IMR-90 (cell line): ENCODE measurements at regions not wholly inside any gene's neighbourhood (a gene's known extent, or its start where the extent isn't known, plus 50 kb on each side); places are given as distances from the start of the nearest gene placed in this dataset.

Experiments
- ATAC-seq: fragments of 200-7000 bp; cut with Tn5 transposase; 2 replicates; pipeline ENCODE4 v1.9.1; 2020; ENCODE audit warnings: low read depth, mild to moderate bottlenecking, moderate library complexity
- BruUV-seq: library from RNA; stranded (reverse); fragments of 400-500 nt; replicated peaks from 2 replicates; lab custom pipeline; 2021; lab: Mats Ljungman, UMichigan
- CTCF ChIA-PET: fragments of 300-600 bp; formaldehyde crosslinking; extraction: SDS; loops from one replicate; lab custom pipeline; 2021; ENCODE audit warnings: antibody characterized with exemption; lab: Yijun Ruan, JAX
- POLR2A ChIA-PET: fragments of 300-600 bp; sonication (Branson Sonifier 250); formaldehyde crosslinking; loops from one replicate; lab custom pipeline; 2022; ENCODE audit warnings: antibody characterized with exemption; ENCODE audit not compliant: unreplicated experiment; lab: Charles Lee
- DNase-seq: peaks from one replicate; pipeline ENCODE4 v3.0.0; 2013
- H2AFZ ChIP-seq: replicated peaks from 2 replicates; pipeline ENCODE3; 2013; ENCODE audit warnings: low read length, mild to moderate bottlenecking; ENCODE audit not compliant: poor library complexity
- H2AK5ac ChIP-seq: 2 replicates; pipeline ENCODE4 v1.6.1; 2013; ENCODE audit warnings: low read depth, low read length, inconsistent platforms
- H2AK9ac ChIP-seq: replicated peaks from 2 replicates; pipeline ENCODE3; 2013; ENCODE audit warnings: mild to moderate bottlenecking, low read depth, low read length, moderate library complexity; ENCODE audit not compliant: poor library complexity
- H2BK120ac ChIP-seq: 2 replicates; pipeline ENCODE4 v1.6.1; 2013; ENCODE audit warnings: low read depth, low read length, inconsistent platforms
- H2BK15ac ChIP-seq: 3 replicates; pipeline ENCODE4 v1.6.1; 2013; ENCODE audit warnings: low read depth, low read length, inconsistent platforms
- H2BK20ac ChIP-seq: 2 replicates; pipeline ENCODE4 v1.6.1; 2013; ENCODE audit warnings: low read depth, mild to moderate bottlenecking, inconsistent platforms, low read length, moderate library complexity
- H2BK5ac ChIP-seq: 2 replicates; pipeline ENCODE4 v1.6.1; 2013; ENCODE audit warnings: mild to moderate bottlenecking, low read depth, low read length, inconsistent platforms; ENCODE audit not compliant: poor library complexity, severe bottlenecking
- H3K14ac ChIP-seq: replicated peaks from 2 replicates; pipeline ENCODE4 v1.6.1; 2013; ENCODE audit warnings: low read depth, low read length, inconsistent platforms
- H3K18ac ChIP-seq: 2 replicates; pipeline ENCODE4 v1.6.1; 2013; ENCODE audit warnings: low read depth, low read length, control low read depth
- H3K23ac ChIP-seq: 2 replicates; pipeline ENCODE4 v1.6.1; 2013; ENCODE audit warnings: low read depth, low read length, inconsistent platforms
- H3K27ac ChIP-seq: 2 replicates; pipeline ENCODE4 v1.5.1; 2013; ENCODE audit warnings: mild to moderate bottlenecking, control low read depth, low read length; ENCODE audit not compliant: insufficient read depth
- H3K27me3 ChIP-seq: 2 replicates; pipeline ENCODE4 v1.6.1; 2013; ENCODE audit warnings: low read length; ENCODE audit not compliant: control insufficient read depth, insufficient read depth
- H3K36me3 ChIP-seq: 2 replicates; pipeline ENCODE4 v1.6.1; 2013; ENCODE audit warnings: low read length, mixed read lengths; ENCODE audit not compliant: control insufficient read depth, insufficient read depth
- H3K4ac ChIP-seq: 2 replicates; pipeline ENCODE4 v1.6.1; 2013; ENCODE audit warnings: low read depth, low read length, inconsistent platforms
- H3K4me1 ChIP-seq: 2 replicates; pipeline ENCODE4 v1.6.1; 2013; ENCODE audit warnings: low read length, mixed read lengths; ENCODE audit not compliant: control insufficient read depth, insufficient read depth
- H3K4me2 ChIP-seq: 2 replicates; pipeline ENCODE4 v1.6.1; 2013; ENCODE audit warnings: low read depth, mild to moderate bottlenecking, control low read depth, low read length, moderate library complexity
- H3K4me3 ChIP-seq: 2 replicates; pipeline ENCODE4 v1.5.1; 2013; ENCODE audit warnings: low read depth, mild to moderate bottlenecking, control low read depth, low read length, moderate library complexity; ENCODE audit not compliant: insufficient read depth
- H3K56ac ChIP-seq: 2 replicates; pipeline ENCODE4 v1.6.1; 2013; ENCODE audit warnings: low read length, inconsistent platforms; ENCODE audit not compliant: insufficient read depth; ENCODE audit errors: extremely low read depth
- H3K79me1 ChIP-seq, 2 experiments: 2 replicates each; pipeline ENCODE4 v1.6.1; 2013; ENCODE audit warnings: low read length in 2 of 2, inconsistent platforms in 1 of 2, low read depth in 1 of 2
- H3K9ac ChIP-seq: 2 replicates; pipeline ENCODE4 v1.6.1; 2013; ENCODE audit warnings: low read depth, low read length, control low read depth
- H3K9me1 ChIP-seq: 2 replicates; pipeline ENCODE4 v1.6.1; 2013; ENCODE audit warnings: low read length, inconsistent platforms; ENCODE audit not compliant: insufficient read depth
- H3K9me3 ChIP-seq: 2 replicates; pipeline ENCODE4 v1.6.1; 2013; ENCODE audit warnings: low read length; ENCODE audit not compliant: control insufficient read depth, insufficient read depth
- H4K20me1 ChIP-seq: 2 replicates; pipeline ENCODE4 v1.6.1; 2013; ENCODE audit warnings: low read length, inconsistent platforms; ENCODE audit not compliant: insufficient read depth
- H4K5ac ChIP-seq: 2 replicates; pipeline ENCODE4 v1.6.1; 2013; ENCODE audit warnings: mild to moderate bottlenecking, low read depth, low read length, control low read depth
- H4K8ac ChIP-seq, 2 experiments: 2 replicates each; pipeline ENCODE4 v1.6.1; 2013; ENCODE audit warnings: low read depth in 2 of 2, low read length in 2 of 2, control low read depth in 1 of 2, inconsistent platforms in 1 of 2
- H4K91ac ChIP-seq: 2 replicates; pipeline ENCODE4 v1.6.1; 2013; ENCODE audit warnings: low read depth, low read length, inconsistent platforms; ENCODE audit not compliant: insufficient read depth
- RAD21 ChIP-seq: IDR thresholded peaks from 2 replicates; pipeline ENCODE4 v1.6.1; 2012; ENCODE audit warnings: low read length, improper control_type of control experiment
- SMC3 ChIP-seq: fragments of 150-350 bp; IDR thresholded peaks from 2 replicates; pipeline ENCODE4 v1.6.1; 2016; ENCODE audit warnings: low read depth, mild to moderate bottlenecking, antibody characterized with exemption, low read length, moderate library complexity
- USF2 ChIP-seq: fragments of 150-350 bp; IDR thresholded peaks from 2 replicates; pipeline ENCODE4 v1.6.1; 2017; ENCODE audit warnings: mild to moderate bottlenecking, antibody characterized with exemption, low read length, low read depth
- WGBS, 2 experiments: methylation state at CpG; one replicate each; pipeline versions ENCODE4 v1.1.5 to v1.1.7; 2013; ENCODE audit warnings: missing lambda C conversion rate in 2 of 2; ENCODE audit not compliant: insufficient read length in 1 of 2; ENCODE audit errors: extremely low coverage in 2 of 2; 5-methylcytosine and 5-hydroxymethylcytosine counted together
- dilution Hi-C: fragments of 300-500 bp; cut with HindIII; formaldehyde crosslinking; loops from one replicate; pipeline ENCODE4 v1.14.3; 2018; ENCODE audit warnings: low sequenced_read_pairs; ENCODE audit not compliant: unreplicated experiment
- in situ Hi-C: fragments of 300-500 bp; cut with MboI; formaldehyde crosslinking; loops from 3 replicates; pipeline ENCODE4 v1.14.3; 2019; ENCODE audit warnings: low sequenced_read_pairs, inconsistent platforms, mixed read lengths
- intact Hi-C: fragments of 100-400 bp; cut with micrococcal nuclease; formaldehyde crosslinking; loops from 2 replicates; pipeline ENCODE4 v1.10.0; 2022

GRCh38 chr4:36573441-36573840 lies 292.0 kb downstream of the DTHD1 start:
- dilution Hi-C loops (no loop called here), in situ Hi-C loops (no loop called here), intact Hi-C loops (no loop called here)
- H2BK5ac ChIP-seq = no peak overlapping the region
- no TSS peak for BruUV-seq
- H3K23ac ChIP-seq = no peak overlapping the region
- H3K27me3 ChIP-seq = no peaks in the 10 kb centered on the region
- no peak overlapping the region for H3K4me3 ChIP-seq
- no peak overlapping the region for H2AFZ ChIP-seq
- H4K20me1 ChIP-seq = no peaks in the 10 kb centered on the region
- H3K4me2 ChIP-seq = no peak overlapping the region
- no peak overlapping the region for H2AK9ac ChIP-seq
- H4K91ac ChIP-seq = no peak overlapping the region
- no peak overlapping the region for H3K18ac ChIP-seq
- H3K14ac ChIP-seq = no peak overlapping the region
- CTCF ChIA-PET = no interaction called here
- H2BK15ac ChIP-seq = no peak overlapping the region
- H2BK20ac ChIP-seq = no peak overlapping the region
- H3K79me1 ChIP-seq = no peaks in the 10 kb centered on the region
- H3K56ac ChIP-seq = no peak overlapping the region
- TF ChIP-seq RAD21 = no peak
- no peak for TF ChIP-seq USF2
- TF ChIP-seq SMC3 = no peak
- no peak for ATAC-seq
- no peak for DNase-seq
- H3K4me1 ChIP-seq = no peaks in the 10 kb centered on the region
- H2BK120ac ChIP-seq = no peak overlapping the region
- H3K4ac ChIP-seq = no peak overlapping the region
- no CpG with 5 or more reads among the region's 4 CpGs for WGBS, 2 experiments
- H4K8ac ChIP-seq = no peak overlapping the region
- POLR2A ChIA-PET = no interaction called here
- H4K5ac ChIP-seq = no peak overlapping the region
- no peak overlapping the region for H2AK5ac ChIP-seq
- H3K27ac ChIP-seq = no peak overlapping the region
- H3K36me3 ChIP-seq = no peaks in the 10 kb centered on the region
- peaks cover 15% of the 10 kb centered on the region for H3K9me3 ChIP-seq
- H3K9me1 ChIP-seq = no peaks in the 10 kb centered on the region
- H3K9ac ChIP-seq = no peak overlapping the region
